ENCODE measurements at regions not wholly inside any gene's neighbourhood (a gene's known extent, or its start where the extent isn't known, plus 50 kb on each side); places are given as distances from the start of the nearest gene placed in this dataset.

GRCh38 chr14:61129168-61129745, 148.2 kb downstream of the SLC38A6 start:
- no peak for DNase-seq

DNA sequence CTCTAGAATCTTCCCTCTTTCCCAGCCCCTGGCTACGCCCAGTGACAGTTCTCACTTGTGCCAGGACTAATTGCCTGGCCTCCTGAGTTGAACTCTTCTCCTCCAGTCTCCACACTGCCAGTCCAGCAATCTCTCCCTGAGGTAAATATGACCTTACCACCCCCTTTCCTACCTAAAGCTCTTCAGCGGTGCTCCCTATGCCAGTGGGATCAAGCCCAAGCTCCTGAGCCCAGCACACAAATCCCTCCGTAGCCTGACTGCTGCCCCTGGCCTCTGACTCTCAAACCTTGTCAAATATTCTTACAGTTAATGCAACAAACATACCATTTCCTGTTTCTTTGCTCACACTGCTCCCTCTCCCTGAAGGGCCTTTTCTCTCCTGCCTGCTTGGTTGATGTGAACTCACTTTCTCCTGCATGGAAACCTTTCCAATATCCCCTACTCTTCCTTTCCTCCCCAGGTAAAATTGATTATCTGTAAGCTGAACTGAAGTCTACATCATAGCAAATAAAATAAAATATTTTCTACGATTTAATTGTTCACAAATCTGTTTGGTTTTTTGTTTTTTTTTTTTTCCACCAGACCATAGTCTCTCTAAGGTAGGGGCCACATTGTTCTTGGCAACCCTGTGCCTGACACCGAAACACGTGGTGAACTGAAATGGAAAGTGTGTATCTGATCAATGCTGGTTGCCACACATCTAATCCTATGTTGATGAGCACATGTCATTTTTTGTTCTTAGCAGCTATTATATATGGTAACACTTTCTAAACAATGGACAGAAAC, 147.5 kb downstream of the SLC38A6 start:
- DNase-seq, result no peak

DNA sequence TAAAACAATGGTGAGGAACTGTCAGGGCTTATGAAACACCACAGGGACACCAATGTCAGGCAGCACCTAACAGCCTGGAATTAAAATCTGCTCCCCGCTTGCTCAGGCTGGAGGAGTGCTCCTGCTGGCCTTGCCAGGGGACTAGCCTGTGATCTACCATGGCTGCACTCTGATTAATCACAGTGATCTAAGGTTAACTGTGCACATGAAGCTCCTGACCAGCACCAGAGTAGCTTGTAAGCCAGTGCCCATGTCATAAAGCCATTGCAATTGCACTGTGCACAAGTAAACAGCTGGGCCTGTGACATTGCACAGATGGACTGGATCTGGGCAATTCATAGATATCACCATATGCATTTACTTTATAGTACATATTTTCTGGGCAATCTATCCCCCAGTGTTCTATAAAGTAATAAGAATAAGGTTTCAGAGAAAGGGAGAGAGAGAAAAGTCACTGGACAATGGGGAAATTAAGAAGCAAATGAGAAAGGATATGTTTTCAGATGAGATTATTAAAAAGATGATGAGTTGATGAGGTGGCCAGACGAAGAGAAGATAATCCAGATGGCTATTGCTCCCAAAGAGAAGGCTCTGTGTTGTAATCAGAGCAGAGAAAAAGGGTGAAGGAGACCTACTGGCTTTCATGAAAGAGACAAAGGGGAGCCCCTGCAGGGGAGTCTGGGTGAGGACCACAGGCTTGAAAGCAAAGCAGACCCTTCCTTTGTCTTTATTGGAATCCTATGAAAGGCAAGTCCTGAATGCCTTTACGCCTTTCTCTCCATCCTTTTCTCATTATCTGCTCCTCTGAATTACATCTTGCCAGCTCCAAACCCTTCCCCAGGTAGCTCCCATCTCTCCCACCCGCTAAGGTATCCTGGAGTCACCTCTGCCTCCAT, 145.8 kb downstream of the SLC38A6 start:
- no peak for DNase-seq

- no peak for DNase-seq
Measured at GRCh38 chr14:61125867-61126572, 145.0 kb downstream of the SLC38A6 start.

DNA sequence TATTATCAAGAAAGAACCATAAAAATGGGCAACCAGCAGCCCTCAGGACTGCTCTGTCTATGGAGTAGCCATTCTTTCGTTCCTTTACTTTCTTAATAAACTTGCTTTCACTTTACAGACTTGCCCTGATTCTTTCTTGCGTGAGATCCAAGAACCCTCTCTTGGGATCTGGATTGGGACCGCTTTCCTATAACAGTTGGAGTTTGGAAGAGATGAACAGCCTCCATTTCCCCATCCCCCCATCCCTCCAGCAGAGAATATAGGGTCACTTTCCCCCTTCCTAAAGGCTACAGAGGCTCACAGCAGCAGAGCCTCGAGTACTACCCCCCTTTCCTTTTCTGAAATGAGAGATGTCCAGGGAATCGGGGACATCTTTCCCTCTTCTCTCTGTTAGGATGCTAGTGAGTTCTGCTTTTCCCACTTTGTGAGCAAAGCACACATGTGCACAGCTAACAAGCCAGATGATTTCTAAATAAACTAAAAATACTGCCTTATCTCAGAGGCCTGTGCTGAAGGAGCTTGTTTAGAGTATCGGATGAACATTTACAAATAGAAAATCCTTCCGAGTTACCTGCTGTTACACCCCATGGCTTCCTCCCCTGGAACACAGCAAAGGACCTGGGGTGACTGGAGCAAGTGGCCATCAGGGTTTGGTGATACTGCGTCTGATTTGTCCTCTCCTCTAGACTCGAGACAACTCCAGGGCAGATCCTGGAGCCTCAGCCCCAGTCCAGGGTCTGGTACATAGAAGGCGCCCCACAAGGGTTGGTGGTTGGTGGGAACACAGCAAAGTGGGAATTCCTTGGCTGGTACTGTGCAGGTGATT, 144.2 kb downstream of the SLC38A6 start:
- DNase-seq, result no peak

DNA sequence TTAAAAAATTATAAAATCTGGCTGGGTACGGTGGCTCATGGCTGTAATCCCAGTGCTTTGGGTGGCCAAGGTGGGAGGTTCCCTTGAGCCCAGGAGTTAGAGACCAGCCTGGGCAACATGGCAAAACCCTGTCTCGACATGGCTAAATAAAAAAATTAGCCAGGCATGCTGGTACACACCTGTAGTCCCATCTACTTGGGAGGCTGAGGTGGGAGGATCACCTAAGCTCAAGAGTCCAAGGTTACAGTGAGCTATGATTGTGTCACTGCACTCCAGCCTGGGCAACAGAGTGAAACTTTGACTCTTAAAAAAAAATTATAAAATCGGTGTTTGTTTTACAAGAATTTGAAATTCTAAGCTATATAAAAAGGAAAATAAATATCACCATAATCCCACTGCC, 141.8 kb downstream of the SLC38A6 start:
- no peak for DNase-seq

GRCh38 chr14:61121355-61121787, 140.3 kb downstream of the SLC38A6 start:
- DNase-seq, result no peak

- no peak for DNase-seq
Measured at GRCh38 chr14:61120576-61120975, 139.5 kb downstream of the SLC38A6 start.

DNA sequence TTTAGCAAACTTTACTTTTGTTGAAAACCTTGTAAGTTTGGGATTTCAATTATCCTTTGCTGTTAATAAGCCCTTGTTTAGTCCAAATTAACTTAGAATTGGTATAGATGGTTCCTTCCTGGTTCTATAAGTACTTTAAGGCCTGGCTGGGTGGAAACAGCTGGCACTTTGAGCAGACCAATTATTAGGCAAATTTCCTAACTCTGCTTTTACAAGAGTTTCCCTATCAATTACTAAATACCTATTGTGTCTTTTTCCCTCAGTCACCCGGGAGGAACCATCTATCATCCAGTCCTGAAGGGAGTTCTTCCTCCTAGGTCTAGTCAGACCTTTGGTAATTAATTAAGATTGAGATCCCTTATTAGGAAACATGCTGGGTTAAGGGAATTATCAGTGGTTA, 138.0 kb downstream of the SLC38A6 start:
- DNase-seq, result no peak

DNA sequence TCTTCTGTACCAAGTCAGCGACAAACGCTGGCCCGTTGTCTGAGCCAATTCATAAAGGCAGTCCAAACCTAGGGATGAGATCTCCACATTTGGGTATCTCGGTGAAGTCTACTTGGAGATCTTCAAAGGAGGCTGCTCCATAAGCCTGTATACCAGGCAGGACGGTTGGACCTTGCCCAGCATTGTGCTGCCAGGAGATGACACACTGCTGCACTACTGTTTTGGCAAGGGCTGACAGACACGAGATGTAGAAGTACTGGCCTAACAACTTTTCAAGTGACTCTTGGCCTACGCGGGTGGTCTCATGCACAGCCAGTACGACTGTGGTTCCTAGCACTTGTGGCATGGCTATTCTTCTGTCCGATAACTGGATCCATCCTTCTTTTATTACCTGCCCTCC, 135.3 kb downstream of the SLC38A6 start:
- DNase-seq, result no peak

DNA sequence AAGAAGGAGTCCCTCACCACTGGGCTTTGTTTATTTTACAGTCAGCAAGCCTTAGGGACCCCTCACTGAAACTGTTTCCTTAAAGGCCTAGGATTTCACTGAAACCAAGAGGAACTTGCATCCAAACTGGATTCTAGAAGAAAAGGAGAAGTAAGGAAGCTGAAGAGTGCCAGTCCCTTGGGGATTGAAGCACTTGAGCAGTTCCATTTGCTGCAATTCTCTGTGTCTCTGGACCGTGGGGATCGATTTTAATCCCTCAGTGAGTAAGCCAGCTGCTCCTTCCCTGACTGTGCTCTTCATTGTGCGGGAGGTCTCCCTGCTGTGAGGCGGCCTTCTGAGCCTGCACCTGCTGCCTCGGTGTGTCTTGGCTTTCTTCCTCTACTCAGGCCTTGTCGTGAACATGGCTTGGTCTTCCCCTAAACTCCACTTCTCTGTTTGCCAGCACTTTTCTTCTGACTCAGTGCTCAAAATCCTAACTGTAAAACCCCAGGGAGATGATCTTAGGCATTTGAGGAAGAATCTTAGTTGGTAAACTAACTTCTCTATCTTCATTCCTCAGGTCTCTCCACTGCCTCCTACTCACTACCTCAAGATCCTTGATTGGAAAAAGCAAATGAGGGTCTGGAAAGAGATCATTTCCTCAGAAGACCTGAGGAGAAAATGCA, 132.6 kb downstream of the SLC38A6 start:
- DNase-seq, result no peak

- no peak for DNase-seq
Measured at GRCh38 chr14:61112506-61112905, 131.5 kb downstream of the SLC38A6 start.

- no peak for DNase-seq
Measured at GRCh38 chr14:61111731-61112130, 130.7 kb downstream of the SLC38A6 start.

- DNase-seq, result no peak
Measured at GRCh38 chr14:61111209-61111665, 130.2 kb downstream of the SLC38A6 start.

GRCh38 chr14:61110316-61111082, 129.5 kb downstream of the SLC38A6 start:
- DNase-seq, result no peak

DNA sequence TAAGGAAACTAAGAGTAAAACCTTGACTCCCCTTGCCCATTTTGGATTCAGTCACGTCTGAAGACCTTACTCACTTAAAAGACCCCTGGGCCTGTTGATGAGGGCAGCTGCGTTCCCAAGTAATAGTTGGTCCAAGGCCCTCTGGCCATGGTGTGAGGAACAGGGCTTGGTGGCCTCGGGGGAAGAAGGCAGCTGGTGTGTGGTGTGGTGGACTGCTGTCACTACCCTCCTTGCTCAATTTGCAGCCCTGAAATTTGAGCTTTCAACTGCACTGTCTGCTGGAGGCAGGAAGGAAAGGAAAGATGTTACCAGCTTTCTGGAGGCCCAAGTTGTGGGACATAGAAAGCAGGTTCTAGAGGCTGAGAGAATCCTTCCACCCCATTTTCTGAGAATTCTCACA, 128.2 kb downstream of the SLC38A6 start:
- DNase-seq, result no peak

DNA sequence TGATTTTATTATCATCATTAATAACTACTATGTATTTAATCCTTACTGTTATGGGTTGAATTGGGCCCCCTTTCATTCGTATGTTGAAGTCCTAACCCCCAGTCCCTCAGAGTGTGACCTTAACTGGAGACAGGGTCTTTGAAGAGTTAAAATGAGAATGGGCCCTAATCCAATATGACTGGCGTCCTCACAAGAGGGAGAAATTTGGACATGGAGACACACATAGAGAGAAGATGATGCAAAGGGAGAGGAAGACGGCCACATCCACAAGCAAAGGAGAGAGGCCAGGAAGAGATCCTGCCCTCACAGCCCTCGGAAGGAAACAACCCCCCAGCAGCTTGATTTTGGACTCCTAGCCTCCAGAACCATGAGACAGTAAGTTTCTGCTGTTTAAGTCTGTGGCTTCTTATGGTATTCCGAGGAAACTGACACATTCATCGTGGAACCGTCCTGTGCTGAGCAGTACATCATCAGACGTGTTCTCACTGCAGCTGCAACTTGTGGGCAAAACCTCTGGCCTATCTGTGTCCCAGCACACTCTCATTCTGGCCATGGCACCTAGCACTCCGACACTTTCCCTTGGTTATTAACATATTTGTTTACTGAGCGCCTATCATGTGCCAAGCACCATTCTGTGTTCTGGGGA, 127.6 kb downstream of the SLC38A6 start:
- no peak for DNase-seq

DNA sequence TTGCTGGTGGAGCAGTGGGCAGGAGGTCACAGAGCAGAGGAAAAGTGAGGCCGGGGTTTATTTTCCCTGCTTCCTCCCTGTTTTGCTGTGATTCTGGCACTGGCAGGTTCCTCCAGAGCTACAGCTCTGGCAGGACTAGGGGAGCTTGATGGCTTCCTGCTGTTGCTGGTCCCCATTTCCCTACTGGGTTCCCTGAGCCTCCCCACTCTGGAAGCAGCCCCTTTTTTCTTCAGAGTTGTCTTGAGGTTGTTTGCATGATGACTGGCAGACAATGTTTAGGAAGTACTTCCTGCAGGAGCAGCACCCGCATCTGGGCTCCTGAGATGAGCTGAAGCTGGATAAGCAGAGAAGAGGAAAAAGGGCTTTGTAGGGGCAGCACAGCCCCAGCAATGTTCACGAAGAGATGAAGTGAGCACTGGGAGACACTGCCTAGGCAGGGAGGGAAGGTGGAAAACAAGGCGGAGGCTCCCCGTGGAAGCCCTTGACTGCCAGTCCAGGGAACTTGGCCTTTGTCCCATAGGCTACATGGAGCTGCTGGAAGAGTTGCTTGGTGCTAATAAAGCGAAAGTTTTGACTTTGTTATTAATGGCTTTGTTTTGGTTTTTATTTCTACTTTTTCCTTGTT, 126.9 kb downstream of the SLC38A6 start:
- no peak for DNase-seq

DNA sequence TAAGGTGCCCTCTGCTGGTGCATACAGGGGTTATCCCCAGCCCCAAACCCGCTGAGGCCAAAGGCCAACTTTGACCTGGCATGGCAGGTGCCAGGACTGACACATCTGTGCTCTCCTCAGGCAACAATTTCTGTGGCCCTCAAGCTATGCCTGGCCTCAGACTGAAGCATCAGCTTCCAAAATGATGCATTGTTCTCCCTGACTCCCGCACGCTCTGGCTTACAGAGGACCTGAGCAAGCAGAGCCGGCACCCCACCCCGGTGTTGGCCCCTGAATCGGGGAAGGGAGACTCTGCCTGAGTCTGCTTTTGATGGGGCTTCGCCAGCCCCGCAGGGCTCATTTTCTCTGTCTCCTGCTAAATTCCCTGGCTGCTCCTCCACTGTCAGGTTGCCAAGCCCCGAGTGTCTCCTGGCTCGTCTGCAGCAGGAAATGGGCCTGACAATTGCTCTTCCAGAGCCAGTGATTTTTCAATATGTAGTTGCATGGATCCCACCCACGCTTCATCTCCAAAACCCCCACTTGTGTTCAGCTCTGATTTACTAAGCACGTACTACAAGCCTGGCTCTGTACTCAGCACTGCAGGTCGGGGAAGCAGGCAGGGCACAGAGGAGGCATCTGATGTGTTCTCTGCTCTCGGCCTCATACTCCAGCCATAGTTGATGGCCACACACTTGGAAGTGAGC, 126.1 kb downstream of the SLC38A6 start:
- no peak for DNase-seq
